Tibial nerve (tissue), 4 donors: ENCODE measurements at regions not wholly inside any gene's neighbourhood (a gene's known extent, or its start where the extent isn't known, plus 50 kb on each side); places are given as distances from the start of the nearest gene placed in this dataset.

ENCODE experiments used
- DNase-seq, 2 donors: peaks; one replicate each; pipeline ENCODE4 v3.0.0-alpha.2; 2019; ENCODE audit warnings: low spot score in 2 of 2
- H3K27ac ChIP-seq, 4 donors: fragments of 200-600 bp; sonication (generic) in 3 of 4; one replicate each; pipeline ENCODE4 v1.5.1; 2017 to 2019; ENCODE audit warnings: mild to moderate bottlenecking in 1 of 4
- H3K27me3 ChIP-seq, 2 donors: fragments of 200-600 bp; sonication (generic) in 1 of 2; one replicate each; pipeline versions ENCODE4 v1.5.1 to v1.6.0; 2017 to 2019
- H3K36me3 ChIP-seq, 3 donors: fragments of 200-600 bp; sonication (generic); one replicate each; pipeline ENCODE4 v1.5.1; 2018 to 2019
- H3K4me1 ChIP-seq, 4 donors: fragments of 200-600 bp; sonication (generic) in 3 of 4; one replicate each; pipeline ENCODE4 v1.5.1; 2017 to 2019
- H3K4me3 ChIP-seq, 4 donors: fragments of 200-600 bp; sonication (generic) in 3 of 4; one replicate each; pipeline ENCODE4 v1.5.1; 2017 to 2019; ENCODE audit warnings: mild to moderate bottlenecking in 1 of 4, moderate library complexity in 1 of 4
- H3K9me3 ChIP-seq, 4 donors: fragments of 200-600 bp; sonication (generic) in 3 of 4; one replicate each; pipeline ENCODE4 v1.5.1; 2017 to 2019
- CTCF ChIP-seq, 5 experiments: fragments of 200-600 bp in 3 of 5; fragments of 450-650 bp in 2 of 5; sonication (generic) in 3 of 5; IDR thresholded peaks; one replicate each; pipeline ENCODE4 v1.5.1; 2016 to 2019; ENCODE audit warnings: antibody characterized with exemption in 5 of 5, mild to moderate bottlenecking in 3 of 5, moderate library complexity in 2 of 5
- EP300 ChIP-seq, 2 donors: sonication (generic); formaldehyde crosslinking; IDR thresholded peaks; one replicate each; pipeline ENCODE4 v1.6.1; 2017; ENCODE audit warnings: antibody characterized with exemption in 2 of 2, mild to moderate bottlenecking in 1 of 2
- POLR2A ChIP-seq, 2 donors: fragments of 450-650 bp; IDR thresholded peaks; one replicate each; pipeline ENCODE4 v1.6.1; 2017; ENCODE audit warnings: antibody characterized with exemption in 2 of 2, mild to moderate bottlenecking in 2 of 2, moderate library complexity in 2 of 2
- WGBS, 2 donors: methylation state at CpG; one replicate each; pipeline ENCODE4 v1.1.5; 2018; 5-methylcytosine and 5-hydroxymethylcytosine counted together

GRCh38 chr2:151049746-151050145 lies 211.9 kb downstream of the RBM43 start:
- no peaks in the 10 kb centered on the region for H3K9me3 ChIP-seq
- no peaks in the 10 kb centered on the region for H3K27me3 ChIP-seq
- WGBS, 2 donors, result 67 to 86% methylated on average over 1 of the region's 1 CpG
- no peak overlapping the region for H3K4me3 ChIP-seq
- TF ChIP-seq CTCF (IDR thresholded peaks at IDR 0.05) (no peak), EP300 (IDR thresholded peaks at IDR 0.05) (no peak), POLR2A (IDR thresholded peaks at IDR 0.05) (no peak)
- peaks cover 0 to 5% (median 2%) of the 10 kb centered on the region in 4 donors for H3K4me1 ChIP-seq
- H3K27ac ChIP-seq, result no peak overlapping the region
- no peak for DNase-seq
- no peaks in the 10 kb centered on the region for H3K36me3 ChIP-seq

GRCh38 chr2:151048331-151049054 lies 213.2 kb downstream of the RBM43 start:
- Histone ChIP-seq H3K27ac (no peak overlapping the region), H3K4me1 (peaks cover 0 to 5% (median 2%) of the 10 kb centered on the region in 4 donors), H3K36me3 (no peaks in the 10 kb centered on the region), H3K27me3 (no peaks in the 10 kb centered on the region), H3K4me3 (no peak overlapping the region), H3K9me3 (no peaks in the 10 kb centered on the region)
- no peak for TF ChIP-seq CTCF (IDR thresholded peaks at IDR 0.05)
- no peak for TF ChIP-seq EP300 (IDR thresholded peaks at IDR 0.05)
- TF ChIP-seq POLR2A (IDR thresholded peaks at IDR 0.05), result no peak
- 91 to 94% methylated on average over 6 of the region's 6 CpGs for WGBS, 2 donors
- DNase-seq, result no peak

- no peak for TF ChIP-seq CTCF (IDR thresholded peaks at IDR 0.05)
- TF ChIP-seq EP300 (IDR thresholded peaks at IDR 0.05), result no peak
- TF ChIP-seq POLR2A (IDR thresholded peaks at IDR 0.05), result no peak
- Histone ChIP-seq H3K4me1 (no peaks in the 10 kb centered on the region), H3K4me3 (no peak overlapping the region), H3K9me3 (no peaks in the 10 kb centered on the region), H3K36me3 (no peaks in the 10 kb centered on the region), H3K27ac (no peak overlapping the region), H3K27me3 (no peaks in the 10 kb centered on the region)
- 78 to 81% methylated on average over 5 of the region's 5 CpGs for WGBS, 2 donors
- no peak for DNase-seq
Measured at GRCh38 chr2:151043484-151043883, 218.2 kb downstream of the RBM43 start.

- H3K9me3 ChIP-seq, result no peaks in the 10 kb centered on the region
- no peak overlapping the region for H3K4me3 ChIP-seq
- WGBS, 2 donors, result 89% methylated on average over 2 of the region's 2 CpGs
- TF ChIP-seq EP300 (IDR thresholded peaks at IDR 0.05) (no peak), CTCF (IDR thresholded peaks at IDR 0.05) (no peak), POLR2A (IDR thresholded peaks at IDR 0.05) (no peak)
- no peaks in the 10 kb centered on the region for H3K27me3 ChIP-seq
- DNase-seq, result no peak
- H3K27ac ChIP-seq, result no peak overlapping the region
- no peaks in the 10 kb centered on the region for H3K36me3 ChIP-seq
- no peaks in the 10 kb centered on the region for H3K4me1 ChIP-seq
Measured at GRCh38 chr2:151042964-151043363, 218.7 kb downstream of the RBM43 start.

GRCh38 chr2:151040039-151040438 lies 221.6 kb downstream of the RBM43 start:
- Histone ChIP-seq H3K4me1 (no peaks in the 10 kb centered on the region), H3K4me3 (no peak overlapping the region), H3K27ac (no peak overlapping the region), H3K27me3 (no peaks in the 10 kb centered on the region), H3K36me3 (no peaks in the 10 kb centered on the region), H3K9me3 (no peaks in the 10 kb centered on the region)
- TF ChIP-seq EP300 (IDR thresholded peaks at IDR 0.05), result no peak
- TF ChIP-seq CTCF (IDR thresholded peaks at IDR 0.05), result no peak
- no peak for TF ChIP-seq POLR2A (IDR thresholded peaks at IDR 0.05)
- WGBS, 2 donors, result 88% methylated on average over 3 of the region's 3 CpGs
- no peak for DNase-seq
